Left lung (tissue), 4 donors: ENCODE measurements at regions not wholly inside any gene's neighbourhood (a gene's known extent, or its start where the extent isn't known, plus 50 kb on each side); places are given as distances from the start of the nearest gene placed in this dataset.

Experiments used
- ATAC-seq: fragments of 200-7000 bp; cut with Tn5 transposase; one replicate; pipeline ENCODE4 v1.9.1; 2020; ENCODE audit warnings: moderate library complexity
- DNase-seq, 4 donors: peaks; one replicate each; pipeline ENCODE4 v3.0.0-alpha.2; 2013 to 2020
- H3K27ac ChIP-seq, 2 donors: fragments of 200-600 bp; sonication (generic) in 1 of 2; one replicate each; pipeline versions ENCODE4 v1.5.0 to v1.8.0; 2020 to 2021
- H3K27me3 ChIP-seq, 2 donors: fragments of 200-600 bp; sonication (generic) in 1 of 2; one replicate each; pipeline versions ENCODE4 v1.5.0 to v1.8.0; 2020 to 2021
- H3K36me3 ChIP-seq, 2 donors: fragments of 200-600 bp; sonication (generic) in 1 of 2; one replicate each; pipeline versions ENCODE4 v1.5.0 to v1.8.0; 2020 to 2021
- H3K4me1 ChIP-seq, 2 donors: fragments of 200-600 bp; one replicate each; pipeline ENCODE4 v1.8.0; 2021
- H3K4me3 ChIP-seq, 2 donors: fragments of 200-600 bp; sonication (generic) in 1 of 2; one replicate each; pipeline versions ENCODE4 v1.5.0 to v1.8.0; 2020 to 2021; ENCODE audit warnings: mild to moderate bottlenecking in 1 of 2
- H3K9me3 ChIP-seq, 2 donors: fragments of 200-600 bp; sonication (generic) in 1 of 2; one replicate each; pipeline versions ENCODE4 v1.5.0 to v1.8.0; 2020 to 2021
- CTCF ChIP-seq, 2 donors: fragments of 200-600 bp; sonication (generic) in 1 of 2; IDR thresholded peaks; one replicate each; pipeline versions ENCODE4 v1.5.0 to v1.8.0; 2021; ENCODE audit warnings: antibody characterized with exemption in 2 of 2
- intact Hi-C, 2 donors: fragments of 100-400 bp; cut with DNase I; formaldehyde crosslinking; loops; one replicate each; pipeline versions ENCODE4 v1.11.2 to v1.14.2; 2022
- donor health status: DM: no; HTN: yes; CAD: no.
- donor health status: DM: no; HTN: no; CAD: no.

GRCh38 chr2:6308986-6309385 lies 556.7 kb downstream of the CMPK2 start:
- Histone ChIP-seq H3K4me3 (no peak overlapping the region), H3K4me1 (no peaks in the 10 kb centered on the region), H3K9me3 (no peaks in the 10 kb centered on the region), H3K36me3 (no peaks in the 10 kb centered on the region), H3K27me3 (no peaks in the 10 kb centered on the region), H3K27ac (no peak overlapping the region)
- DNase-seq, result no peak
- TF ChIP-seq CTCF (IDR thresholded peaks at IDR 0.05), result no peak
- intact Hi-C loops, result no loop called here
- no peak for ATAC-seq

- no peaks in the 10 kb centered on the region for H3K9me3 ChIP-seq
- H3K36me3 ChIP-seq, result no peaks in the 10 kb centered on the region
- no peak for TF ChIP-seq CTCF (IDR thresholded peaks at IDR 0.05)
- H3K4me3 ChIP-seq, result no peak overlapping the region
- ATAC-seq (no peak), DNase-seq (no peak)
- intact Hi-C loops, result no loop called here
- H3K4me1 ChIP-seq, result no peaks in the 10 kb centered on the region
- no peak overlapping the region for H3K27ac ChIP-seq
- no peaks in the 10 kb centered on the region for H3K27me3 ChIP-seq
Observed at GRCh38 chr2:6309415-6310255, 556.1 kb downstream of the CMPK2 start.

DNA sequence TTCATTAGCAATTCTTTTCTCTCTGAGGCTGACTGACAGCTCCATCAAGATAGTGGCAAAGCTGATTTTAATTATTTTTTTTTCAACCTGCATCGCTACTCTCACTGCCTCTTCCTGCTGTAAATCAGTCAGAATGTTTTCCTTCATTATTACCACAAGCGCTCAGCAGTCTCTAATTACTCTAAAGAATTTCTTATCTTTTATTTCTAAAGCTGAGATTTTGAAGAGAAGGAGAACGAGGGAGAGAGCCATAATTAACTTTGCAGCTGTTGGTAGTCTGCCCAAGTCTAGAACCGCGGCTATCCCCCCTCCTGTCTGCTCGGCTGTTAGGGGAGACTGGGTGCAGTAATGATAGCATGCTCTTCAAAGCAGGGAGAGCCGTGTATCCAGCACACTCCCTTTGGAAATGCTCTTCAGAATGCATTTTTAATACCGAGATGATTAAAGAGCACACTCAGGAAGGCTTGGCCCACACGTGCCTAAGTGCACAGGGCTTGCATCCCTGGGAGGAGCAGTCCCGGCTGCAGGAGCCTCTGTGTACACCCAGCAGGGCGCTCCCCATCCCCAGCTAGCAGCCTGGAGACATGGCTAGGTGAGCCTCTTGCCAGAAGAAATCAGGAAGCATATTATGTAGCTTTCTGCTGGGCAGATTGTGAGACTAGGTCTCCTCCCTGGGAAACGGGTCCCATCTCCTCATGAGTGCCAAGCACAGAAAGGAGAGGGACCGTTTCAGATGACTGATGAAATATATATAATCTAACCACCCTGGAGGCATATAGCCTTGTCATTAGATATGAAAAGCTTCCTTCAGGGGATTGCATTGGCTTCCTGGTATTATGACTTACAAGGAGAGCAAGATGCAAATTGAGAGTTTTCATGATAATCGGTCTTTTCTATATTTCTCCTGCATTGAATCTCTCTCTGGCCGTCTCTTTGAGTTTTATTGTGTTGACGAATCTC lies 555.2 kb downstream of the CMPK2 start:
- DNase-seq, result peak in 2 of 4 donors; percentile 27 to 33
- no peak for ATAC-seq

DNA sequence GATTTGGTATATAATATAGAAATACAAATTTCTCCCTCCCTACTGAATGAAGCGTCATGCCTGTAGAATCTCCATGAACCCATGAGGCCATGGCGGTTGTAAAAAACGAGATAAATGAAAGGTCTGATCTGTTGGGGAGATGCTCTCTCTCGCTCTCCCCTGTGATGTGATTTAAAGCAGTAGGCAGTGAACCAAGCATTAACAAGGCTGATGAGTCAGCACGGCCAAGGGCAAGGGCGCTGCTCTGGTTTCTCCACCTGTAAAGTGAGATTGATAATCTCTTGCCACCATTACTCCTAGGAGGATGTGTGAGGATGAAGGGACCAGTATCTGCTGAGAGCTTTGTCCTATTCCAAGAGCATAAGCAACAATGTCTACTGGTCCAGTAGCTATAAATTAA lies 553.3 kb downstream of the CMPK2 start:
- no peak overlapping the region for H3K4me3 ChIP-seq

More for the DNA sequence above, 555.2 kb downstream of the CMPK2 start:
- H3K9me3 ChIP-seq, result no peaks in the 10 kb centered on the region
- no peaks in the 10 kb centered on the region for H3K27me3 ChIP-seq
- H3K27ac ChIP-seq, result no peak overlapping the region
- no peaks in the 10 kb centered on the region for H3K4me1 ChIP-seq
- H3K4me3 ChIP-seq, result no peak overlapping the region
- no peaks in the 10 kb centered on the region for H3K36me3 ChIP-seq
- intact Hi-C loops, result no loop called here
- no peak for TF ChIP-seq CTCF (IDR thresholded peaks at IDR 0.05)

More for the DNA sequence above, 553.3 kb downstream of the CMPK2 start:
- Histone ChIP-seq H3K9me3 (no peaks in the 10 kb centered on the region), H3K36me3 (no peaks in the 10 kb centered on the region), H3K27ac (no peak overlapping the region), H3K4me1 (no peaks in the 10 kb centered on the region), H3K27me3 (no peaks in the 10 kb centered on the region)
- ATAC-seq (no peak), DNase-seq (no peak)
- TF ChIP-seq CTCF (IDR thresholded peaks at IDR 0.05), result no peak
- intact Hi-C loops, result no loop called here
